Activated CD4-positive, alpha-beta T cell treated with anti-CD3 and anti-CD28 coated beads, Interleukin-2, amount 50 U/mL, for 48 hours (primary cell): ENCODE measurements at regions not wholly inside any gene's neighbourhood (a gene's known extent, or its start where the extent isn't known, plus 50 kb on each side); places are given as distances from the start of the nearest gene placed in this dataset.

Experiments
- DNase-seq, 2 experiments: peaks; one replicate each; pipeline ENCODE4 v3.0.0-alpha.2; 2020

DNA sequence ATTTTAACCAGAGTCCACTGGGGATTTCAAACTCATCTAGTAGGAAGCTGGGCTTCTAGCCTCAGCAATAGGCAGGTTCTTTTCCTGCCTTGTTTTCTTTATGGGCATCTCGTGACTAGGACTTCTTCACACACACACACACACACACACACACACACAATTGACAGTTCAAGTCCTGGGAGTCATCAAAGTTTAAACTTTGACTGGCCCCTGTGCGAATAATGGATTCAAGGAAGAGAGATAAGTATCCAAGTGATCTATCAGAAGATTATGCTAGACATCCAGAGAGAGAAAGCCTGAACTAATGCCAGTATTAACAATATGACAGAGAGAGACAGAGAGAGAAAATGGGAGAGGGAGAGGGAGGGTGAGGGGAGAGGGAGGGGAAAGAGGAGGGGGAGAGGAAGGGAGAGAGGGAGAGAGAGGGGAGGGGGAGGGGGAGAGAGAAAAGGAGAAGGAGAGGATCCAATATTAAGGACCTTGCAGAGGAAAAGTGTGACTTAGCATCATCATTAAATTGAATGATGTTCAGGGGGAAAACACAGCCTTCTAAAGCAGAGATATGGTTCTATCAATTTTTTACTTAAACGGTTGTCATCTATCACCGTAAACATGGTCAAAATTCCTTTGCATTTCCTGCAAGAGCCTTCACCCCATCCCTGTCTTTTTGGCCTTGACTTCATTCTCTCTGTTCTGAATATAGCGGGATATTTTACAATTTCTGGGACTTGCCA is 327.6 kb upstream of the ZEB2 start:
- no peak for DNase-seq

- DNase-seq = no peak
Observed at GRCh38 chr2:144836635-144837350, 316.9 kb upstream of the ZEB2 start.

DNA sequence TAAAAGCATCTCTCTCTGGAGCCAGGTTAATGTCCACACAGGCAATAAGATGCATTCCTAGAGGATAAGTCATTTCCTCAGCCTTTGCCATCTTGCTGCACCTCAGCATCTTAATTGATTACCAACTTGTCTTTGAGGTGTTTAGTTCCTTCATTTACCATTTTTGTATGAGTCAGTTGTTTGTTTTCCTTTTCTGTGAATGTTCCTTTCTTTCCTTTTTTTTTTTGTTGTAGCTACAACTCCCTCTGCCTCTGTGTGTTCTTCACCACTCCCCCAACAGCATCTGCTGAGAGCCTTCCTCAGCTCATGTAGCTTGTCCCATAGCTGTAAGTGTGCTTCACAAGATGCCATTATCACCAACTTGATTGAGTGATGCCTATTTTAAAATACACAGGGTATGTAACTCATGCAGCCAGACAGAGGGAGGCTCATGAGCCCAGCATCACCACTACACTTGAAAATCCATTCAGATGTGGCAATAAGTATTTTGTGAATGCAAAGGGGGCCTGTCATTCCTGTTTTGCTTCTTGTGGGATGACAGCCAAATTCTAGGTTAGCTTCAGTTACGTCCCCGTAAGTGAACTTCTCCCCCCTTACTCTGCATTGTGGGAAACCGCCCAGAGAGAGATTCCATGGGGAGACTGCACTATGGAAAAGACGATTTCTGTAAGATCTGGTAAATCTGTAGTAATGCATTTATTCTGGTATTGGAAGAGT is 315.9 kb upstream of the ZEB2 start:
- no peak for DNase-seq

- DNase-seq = no peak
Observed at GRCh38 chr2:144834998-144835633, 315.2 kb upstream of the ZEB2 start.

DNA sequence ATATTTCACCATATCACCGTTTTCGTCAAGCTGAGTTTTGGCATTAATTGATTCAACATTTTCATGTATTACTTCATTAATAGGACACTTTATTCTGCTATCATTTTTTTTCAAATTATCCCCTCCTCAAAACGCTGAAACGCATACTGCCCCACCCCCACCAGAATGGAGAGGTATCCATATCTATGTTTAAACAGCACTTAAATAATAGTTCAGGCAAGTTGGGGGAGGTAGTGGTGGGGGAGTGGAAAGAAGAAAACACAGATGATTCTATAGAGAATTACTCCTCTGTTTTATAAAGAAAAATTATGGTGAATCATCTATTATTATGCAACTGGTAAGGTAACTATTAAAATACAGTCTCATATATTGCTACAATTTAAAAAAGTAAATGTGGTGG is 314.4 kb upstream of the ZEB2 start:
- no peak for DNase-seq

GRCh38 chr2:144833075-144833637 is 313.2 kb upstream of the ZEB2 start:
- no peak for DNase-seq

GRCh38 chr2:144832048-144832447 is 312.1 kb upstream of the ZEB2 start:
- no peak for DNase-seq

DNA sequence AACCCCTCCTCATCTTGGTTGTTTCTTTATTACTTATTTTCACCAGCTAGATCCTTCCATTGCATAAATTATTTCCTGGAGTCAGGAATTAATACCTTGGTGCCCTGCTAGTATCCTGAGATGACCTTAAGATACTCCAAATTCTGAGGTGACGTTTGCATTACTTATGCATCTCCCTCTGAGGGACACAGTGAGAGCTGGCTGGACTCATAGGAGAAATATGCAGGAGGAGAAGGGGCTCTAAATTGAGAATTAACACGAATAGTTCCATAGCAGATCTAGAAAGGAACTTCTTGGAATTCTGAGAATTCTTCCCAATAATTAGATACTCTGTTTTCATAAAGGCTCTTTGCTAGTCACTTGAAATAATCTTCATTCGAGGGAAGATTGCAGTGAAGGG is 310.6 kb upstream of the ZEB2 start:
- no peak for DNase-seq

DNA sequence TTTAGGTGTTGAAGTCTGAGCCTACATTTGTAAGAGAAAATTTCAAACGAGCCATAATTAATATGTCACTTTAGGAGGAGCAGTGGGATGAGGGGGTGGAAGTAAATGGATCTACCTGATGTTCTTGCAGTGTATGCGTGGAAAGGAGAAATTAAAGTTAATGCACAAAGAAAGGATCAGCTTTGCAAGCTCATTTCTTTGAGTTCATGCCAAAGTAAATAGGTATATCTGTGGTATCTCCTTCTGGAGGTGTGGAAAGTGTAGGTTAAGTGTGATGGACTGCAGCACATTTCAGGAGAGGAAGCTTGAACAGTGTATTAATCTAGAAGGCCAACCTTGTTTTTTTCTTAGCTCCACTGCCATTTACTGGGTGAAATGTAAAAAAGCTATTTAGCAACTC is 307.5 kb upstream of the ZEB2 start:
- no peak for DNase-seq

DNA sequence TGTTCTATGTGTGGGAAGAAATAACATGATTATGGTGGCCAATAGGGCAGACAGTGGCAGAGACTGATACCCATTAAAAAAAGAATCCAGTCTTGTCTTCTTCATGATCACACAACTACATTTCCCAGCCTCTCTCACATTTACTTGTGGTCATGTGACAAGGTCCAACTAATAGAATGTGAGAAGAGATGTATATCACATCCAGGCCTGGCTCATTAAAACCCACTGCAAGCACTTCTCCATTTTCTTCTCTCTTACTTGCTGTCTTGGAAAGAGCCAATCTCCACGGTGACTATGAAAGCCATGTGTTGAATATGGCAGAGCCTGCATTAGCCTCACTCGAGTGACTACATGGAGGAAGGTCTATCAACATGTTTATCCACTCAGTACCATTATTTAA is 306.2 kb upstream of the ZEB2 start:
- DNase-seq = no peak

- DNase-seq = no peak
Observed at GRCh38 chr2:144825331-144826020, 305.6 kb upstream of the ZEB2 start.

DNA sequence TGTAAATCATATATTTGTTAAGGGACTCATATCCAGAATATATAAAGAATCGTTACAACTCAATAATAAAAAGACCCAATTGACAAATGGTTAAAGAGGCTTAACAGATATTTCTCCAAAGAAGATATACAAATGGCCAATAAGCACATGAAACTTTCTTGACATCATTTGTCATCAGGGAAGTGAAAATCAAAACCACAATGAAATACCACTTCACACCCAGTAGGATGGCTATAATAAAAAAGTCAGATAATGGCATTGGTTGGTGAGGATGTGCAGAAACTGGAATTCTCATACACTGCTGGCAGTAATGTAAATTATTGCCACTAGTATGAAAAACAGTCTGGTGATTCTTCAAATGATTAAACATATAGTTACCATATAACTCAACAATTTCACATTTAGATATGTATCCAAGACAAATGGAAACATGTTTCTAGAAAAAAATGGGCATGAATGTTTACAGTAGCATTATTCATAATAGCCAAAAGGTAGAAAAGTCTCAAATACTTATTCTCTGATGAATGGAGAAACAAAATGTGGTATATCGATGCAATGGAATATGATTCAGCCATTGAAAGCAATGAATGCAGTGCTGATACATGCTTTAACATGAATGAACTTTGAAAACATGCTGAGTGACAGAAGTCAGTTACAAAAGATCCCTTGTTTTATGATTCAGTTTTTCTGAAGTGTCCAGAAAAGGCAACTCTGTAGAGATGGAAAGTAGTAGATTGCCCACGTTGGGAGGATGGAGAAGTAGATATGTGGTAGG is 304.6 kb upstream of the ZEB2 start:
- no peak for DNase-seq

DNA sequence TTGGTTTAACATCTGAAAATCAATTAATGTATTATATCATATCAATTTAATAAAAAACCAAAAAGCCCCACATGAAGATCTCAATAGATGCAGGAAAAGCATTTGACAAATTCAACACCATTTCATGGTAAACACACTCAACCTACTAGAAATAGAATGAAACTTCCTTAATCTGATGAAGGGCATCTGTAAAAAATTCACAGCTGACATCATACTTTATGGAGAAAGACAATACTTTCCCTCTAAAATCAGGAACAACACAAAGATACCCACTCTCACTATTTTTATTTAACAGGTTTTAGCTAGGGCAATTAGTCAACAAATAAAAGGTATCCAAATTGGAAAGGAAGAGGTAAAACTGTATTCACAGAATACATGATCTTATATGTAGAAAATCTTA is 303.0 kb upstream of the ZEB2 start:
- no peak for DNase-seq

DNA sequence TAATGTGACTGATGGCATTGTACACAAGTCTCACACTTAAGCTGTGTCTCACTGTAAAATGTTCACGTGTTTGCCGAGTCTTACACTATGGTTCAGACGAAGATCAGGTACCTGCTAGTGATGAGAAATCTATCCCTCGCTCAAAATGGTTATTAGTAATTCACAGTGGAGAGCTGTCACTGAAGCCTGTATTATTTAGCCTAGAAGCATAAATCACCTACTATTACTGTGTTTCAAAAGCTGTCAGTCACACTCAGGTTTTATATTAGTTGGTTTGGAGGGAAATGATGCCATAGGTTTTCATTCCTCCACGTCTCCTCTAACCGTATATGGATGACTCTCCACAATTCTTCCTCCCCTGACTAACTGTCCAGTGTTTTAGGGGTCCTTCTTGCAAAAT is 292.4 kb upstream of the ZEB2 start:
- DNase-seq = no peak

- DNase-seq = no peak
Observed at GRCh38 chr2:144801766-144802165, 281.8 kb upstream of the ZEB2 start.

- no peak for DNase-seq
Observed at GRCh38 chr2:144801325-144801724, 281.4 kb upstream of the ZEB2 start.

DNA sequence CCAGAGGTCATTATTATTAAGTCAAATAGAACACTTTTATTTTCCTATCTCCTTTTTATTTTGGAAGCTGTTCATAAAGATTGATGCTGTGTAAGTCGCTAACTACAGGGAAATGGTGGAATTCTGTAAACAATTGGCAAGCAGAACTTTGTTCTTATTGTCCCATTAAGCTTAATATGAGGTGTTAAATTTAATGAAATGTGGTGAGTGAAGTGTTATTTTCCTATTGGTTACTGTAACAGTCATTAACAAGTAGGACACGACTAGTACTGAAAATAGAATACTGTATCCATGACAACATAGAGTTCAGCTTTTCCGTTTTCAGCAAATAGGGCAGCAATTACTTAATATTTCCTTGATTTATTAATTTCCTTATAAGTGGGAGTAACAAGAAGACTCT is 279.1 kb upstream of the ZEB2 start:
- DNase-seq = no peak

- DNase-seq = no peak
Observed at GRCh38 chr2:144798034-144798433, 278.1 kb upstream of the ZEB2 start.

DNA sequence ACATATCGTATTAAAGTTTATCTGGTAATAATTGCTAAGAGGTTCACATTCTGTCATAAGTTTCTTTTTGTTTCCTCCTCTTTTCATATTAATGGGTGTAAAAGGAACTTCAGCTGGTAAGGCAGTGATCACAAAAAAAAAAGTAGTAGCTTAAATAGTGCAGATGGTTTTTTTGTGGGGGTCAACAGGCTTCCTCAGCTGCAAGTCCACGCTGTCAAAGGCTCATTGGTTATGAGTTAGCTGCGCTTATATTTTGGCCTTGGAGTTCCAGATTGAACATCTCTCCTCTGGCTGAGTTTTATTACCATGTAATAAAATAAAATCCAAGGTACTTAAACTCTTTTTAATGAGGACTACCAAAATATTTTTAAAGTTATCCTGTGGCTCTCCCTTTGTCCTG is 277.0 kb upstream of the ZEB2 start:
- DNase-seq = no peak

DNA sequence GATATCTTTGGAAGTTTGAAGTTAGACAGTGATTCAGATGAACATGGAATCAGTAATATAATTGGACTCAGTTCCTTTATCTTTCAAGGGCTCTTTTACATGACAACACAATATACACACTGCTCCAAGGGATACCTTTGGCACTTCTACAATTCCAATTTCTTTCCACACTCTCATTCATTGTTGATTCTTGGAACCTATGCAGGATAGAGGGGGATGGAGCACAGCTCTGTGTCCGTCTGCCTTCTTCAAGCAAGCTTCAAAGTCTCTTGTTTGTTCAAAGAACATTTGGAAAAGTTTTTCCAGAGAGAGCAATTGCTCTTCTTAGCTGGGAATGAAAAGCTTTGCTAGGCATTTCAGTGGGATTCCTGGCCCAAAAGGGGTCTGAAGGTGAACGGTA is 276.2 kb upstream of the ZEB2 start:
- DNase-seq = no peak

GRCh38 chr2:144785253-144785652 is 265.3 kb upstream of the ZEB2 start:
- DNase-seq = no peak

GRCh38 chr2:144780983-144781382 is 261.1 kb upstream of the ZEB2 start:
- no peak for DNase-seq
